Neural crest cell (in vitro differentiated cells): ENCODE measurements at regions not wholly inside any gene's neighbourhood (a gene's known extent, or its start where the extent isn't known, plus 50 kb on each side); places are given as distances from the start of the nearest gene placed in this dataset.
A peak's percentile ranks its signal among the peaks of the same experiment; 100 is the strongest.

Experiments used
- DNase-seq: peaks from one replicate; pipeline ENCODE4 v3.0.0; 2021; ENCODE audit warnings: low read depth, mixed read lengths, low spot score
- H3K27ac Mint-ChIP-seq: one replicate; pipeline ENCODE4 v1.8.0; 2021; ENCODE audit warnings: mild to moderate bottlenecking, mixed read lengths; ENCODE audit not compliant: unreplicated experiment
- H3K27me3 Mint-ChIP-seq: 2 replicates; pipeline ENCODE4 v1.8.0; 2021; ENCODE audit warnings: low read depth, mild to moderate bottlenecking, mixed read lengths
- H3K36me3 Mint-ChIP-seq: 2 replicates; pipeline ENCODE4 v1.8.0; 2021; ENCODE audit warnings: low read depth, mild to moderate bottlenecking, mixed read lengths
- H3K4me1 Mint-ChIP-seq: 2 replicates; pipeline ENCODE4 v1.8.0; 2021; ENCODE audit warnings: mixed read lengths
- H3K4me3 Mint-ChIP-seq: one replicate; pipeline ENCODE4 v1.8.0; 2021; ENCODE audit warnings: mild to moderate bottlenecking, mixed read lengths
- H3K9me3 Mint-ChIP-seq: 2 replicates; pipeline ENCODE4 v1.8.0; 2021; ENCODE audit warnings: mixed read lengths
- CTCF ChIP-seq: fragments of 200-600 bp; sonication (generic); conservative IDR thresholded peaks from 2 replicates; pipeline ENCODE4 v1.5.0; 2021; ENCODE audit warnings: antibody characterized with exemption, mild to moderate bottlenecking

GRCh38 chr11:26268980-26269660, 62.8 kb upstream of the ANO3 start:
- H3K4me3 Mint-ChIP-seq, result no peak overlapping the region
- no peaks in the 10 kb centered on the region for H3K27me3 Mint-ChIP-seq
- no peak overlapping the region for H3K27ac Mint-ChIP-seq
- H3K9me3 Mint-ChIP-seq, result no peaks in the 10 kb centered on the region
- no peaks in the 10 kb centered on the region for H3K4me1 Mint-ChIP-seq
- no peak for DNase-seq
- H3K36me3 Mint-ChIP-seq, result no peaks in the 10 kb centered on the region
- TF ChIP-seq CTCF, result no peak

GRCh38 chr11:26271666-26272065, 60.3 kb upstream of the ANO3 start:
- H3K9me3 Mint-ChIP-seq, result no peaks in the 10 kb centered on the region

GRCh38 chr11:26276798-26277424, 55.0 kb upstream of the ANO3 start:
- TF ChIP-seq CTCF, result peak; percentile 96
- peaks cover 3% of the 10 kb centered on the region for H3K4me1 Mint-ChIP-seq
- H3K4me3 Mint-ChIP-seq, result no peak overlapping the region
- no peak overlapping the region for H3K27ac Mint-ChIP-seq
- H3K9me3 Mint-ChIP-seq, result no peaks in the 10 kb centered on the region
- H3K36me3 Mint-ChIP-seq, result no peaks in the 10 kb centered on the region
- DNase-seq, result peak; percentile 69
- H3K27me3 Mint-ChIP-seq, result peaks cover 3% of the 10 kb centered on the region

More at GRCh38 chr11:26271666-26272065, 60.3 kb upstream of the ANO3 start:
- Mint-ChIP-seq H3K4me3 (no peak overlapping the region), H3K27me3 (no peaks in the 10 kb centered on the region), H3K27ac (no peak overlapping the region), H3K36me3 (no peaks in the 10 kb centered on the region), H3K4me1 (peaks cover 1% of the 10 kb centered on the region)
- no peak for TF ChIP-seq CTCF
- DNase-seq, result no peak

- Mint-ChIP-seq H3K27ac (no peak overlapping the region), H3K4me1 (peaks cover 3% of the 10 kb centered on the region), H3K36me3 (no peaks in the 10 kb centered on the region)
Observed at GRCh38 chr11:26278354-26278753, 53.6 kb upstream of the ANO3 start.

More at GRCh38 chr11:26278354-26278753, 53.6 kb upstream of the ANO3 start:
- H3K9me3 Mint-ChIP-seq, result no peaks in the 10 kb centered on the region
- TF ChIP-seq CTCF, result no peak
- H3K4me3 Mint-ChIP-seq, result no peak overlapping the region
- peaks cover 3% of the 10 kb centered on the region for H3K27me3 Mint-ChIP-seq
- DNase-seq, result no peak
